Osteocyte (in vitro differentiated cells): ENCODE measurements at regions not wholly inside any gene's neighbourhood (a gene's known extent, or its start where the extent isn't known, plus 50 kb on each side); places are given as distances from the start of the nearest gene placed in this dataset.
"Not testable (repeated sequence)": the region's sequence is repeated elsewhere in the genome, so short reads cannot be mapped to it uniquely, and the experiment has no call there.

Experiments
- DNase-seq: peaks from one replicate; pipeline ENCODE4 v3.0.0; 2021; ENCODE audit warnings: mixed read lengths; ENCODE audit not compliant: unreplicated experiment; ENCODE audit errors: extremely low spot score
- H3K27ac Mint-ChIP-seq: one replicate; pipeline ENCODE4 v1.8.0; 2021; ENCODE audit warnings: mild to moderate bottlenecking, mixed read lengths; ENCODE audit not compliant: unreplicated experiment
- H3K27me3 Mint-ChIP-seq: one replicate; pipeline ENCODE4 v1.8.0; 2021; ENCODE audit warnings: mixed read lengths; ENCODE audit not compliant: unreplicated experiment
- H3K36me3 Mint-ChIP-seq: one replicate; pipeline ENCODE4 v1.8.0; 2021; ENCODE audit warnings: mixed read lengths; ENCODE audit not compliant: unreplicated experiment
- H3K4me1 Mint-ChIP-seq: one replicate; pipeline ENCODE4 v1.8.0; 2021; ENCODE audit warnings: mixed read lengths; ENCODE audit not compliant: unreplicated experiment
- H3K4me3 Mint-ChIP-seq: one replicate; pipeline ENCODE4 v1.8.0; 2021; ENCODE audit warnings: mild to moderate bottlenecking, moderate library complexity, mixed read lengths; ENCODE audit not compliant: unreplicated experiment
- H3K9me3 Mint-ChIP-seq: one replicate; pipeline ENCODE4 v1.8.0; 2021; ENCODE audit warnings: mixed read lengths; ENCODE audit not compliant: unreplicated experiment
- TF ChIP-seq, protein P1 (sequence below): fragments of 200-600 bp; sonication (generic); IDR thresholded peaks from 2 replicates; pipeline ENCODE4 v1.5.0; 2021; ENCODE audit warnings: antibody characterized with exemption, mild to moderate bottlenecking, moderate library complexity

DNA sequence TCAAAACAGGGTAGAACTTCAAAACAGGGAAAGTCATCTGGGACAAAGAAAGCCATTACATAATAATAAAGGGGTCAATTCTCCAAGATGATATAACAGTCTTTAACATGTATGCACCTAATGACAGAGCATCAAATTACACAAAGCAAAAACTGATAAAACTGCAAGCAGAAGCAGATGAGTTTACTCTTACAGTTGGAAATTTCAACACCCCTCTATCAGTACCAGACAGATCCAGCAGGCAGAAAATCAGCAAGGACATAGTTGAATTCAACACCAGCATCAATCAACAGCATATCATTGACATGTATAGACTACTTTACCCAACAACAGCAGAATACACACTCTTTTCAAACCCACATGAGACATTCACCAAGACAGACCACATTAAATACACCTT, 233.0 kb upstream of the NEBL start:
- Mint-ChIP-seq H3K4me1 (no peaks in the 10 kb centered on the region), H3K4me3 (no peak overlapping the region), H3K27me3 (peaks cover 52% of the 10 kb centered on the region), H3K27ac (no peak overlapping the region), H3K36me3 (no peaks in the 10 kb centered on the region), H3K9me3 (no peaks in the 10 kb centered on the region)
- TF ChIP-seq, protein P1, sequence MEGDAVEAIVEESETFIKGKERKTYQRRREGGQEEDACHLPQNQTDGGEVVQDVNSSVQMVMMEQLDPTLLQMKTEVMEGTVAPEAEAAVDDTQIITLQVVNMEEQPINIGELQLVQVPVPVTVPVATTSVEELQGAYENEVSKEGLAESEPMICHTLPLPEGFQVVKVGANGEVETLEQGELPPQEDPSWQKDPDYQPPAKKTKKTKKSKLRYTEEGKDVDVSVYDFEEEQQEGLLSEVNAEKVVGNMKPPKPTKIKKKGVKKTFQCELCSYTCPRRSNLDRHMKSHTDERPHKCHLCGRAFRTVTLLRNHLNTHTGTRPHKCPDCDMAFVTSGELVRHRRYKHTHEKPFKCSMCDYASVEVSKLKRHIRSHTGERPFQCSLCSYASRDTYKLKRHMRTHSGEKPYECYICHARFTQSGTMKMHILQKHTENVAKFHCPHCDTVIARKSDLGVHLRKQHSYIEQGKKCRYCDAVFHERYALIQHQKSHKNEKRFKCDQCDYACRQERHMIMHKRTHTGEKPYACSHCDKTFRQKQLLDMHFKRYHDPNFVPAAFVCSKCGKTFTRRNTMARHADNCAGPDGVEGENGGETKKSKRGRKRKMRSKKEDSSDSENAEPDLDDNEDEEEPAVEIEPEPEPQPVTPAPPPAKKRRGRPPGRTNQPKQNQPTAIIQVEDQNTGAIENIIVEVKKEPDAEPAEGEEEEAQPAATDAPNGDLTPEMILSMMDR = no peak
- DNase-seq = no peak

- H3K4me1 Mint-ChIP-seq = no peaks in the 10 kb centered on the region
- no peaks in the 10 kb centered on the region for H3K9me3 Mint-ChIP-seq
- TF ChIP-seq, protein P1 = no peak
- H3K27ac Mint-ChIP-seq = no peak overlapping the region
- H3K4me3 Mint-ChIP-seq = no peak overlapping the region
- peaks cover 36% of the 10 kb centered on the region for H3K27me3 Mint-ChIP-seq
- DNase-seq = no peak
- no peaks in the 10 kb centered on the region for H3K36me3 Mint-ChIP-seq
These were observed 228.5 kb upstream of the NEBL start for GRCh38 chr10:21125471-21126228.

- no peaks in the 10 kb centered on the region for H3K9me3 Mint-ChIP-seq
- DNase-seq = no peak
- TF ChIP-seq, protein P1 = no peak
- H3K4me1 Mint-ChIP-seq = no peaks in the 10 kb centered on the region
- no peaks in the 10 kb centered on the region for H3K36me3 Mint-ChIP-seq
- no peak overlapping the region for H3K27ac Mint-ChIP-seq
- peaks cover 34% of the 10 kb centered on the region for H3K27me3 Mint-ChIP-seq
- H3K4me3 Mint-ChIP-seq = no peak overlapping the region
These were observed 225.8 kb upstream of the NEBL start for GRCh38 chr10:21122907-21123306.

DNA sequence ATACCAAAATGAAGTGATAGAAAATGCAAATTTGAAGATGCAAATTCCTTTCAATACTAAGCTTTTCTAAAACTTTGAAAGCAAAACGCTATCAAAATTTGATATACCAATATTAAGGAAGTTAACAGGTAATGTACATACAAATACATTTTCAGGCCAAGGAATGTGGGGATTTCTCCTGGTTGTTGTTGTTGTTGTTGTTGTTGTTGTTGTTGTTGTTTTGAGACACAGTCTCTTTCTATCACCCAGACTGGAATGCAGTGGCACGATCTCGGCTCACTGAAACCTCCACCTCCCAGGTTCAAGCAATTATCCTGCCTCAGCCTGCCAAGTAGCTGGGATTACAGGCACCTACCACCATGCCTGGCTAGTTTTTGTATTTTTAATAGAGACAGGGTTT, 224.7 kb upstream of the NEBL start:
- not testable (repeated sequence) for DNase-seq, H3K9me3 Mint-ChIP-seq, H3K27ac Mint-ChIP-seq, H3K36me3 Mint-ChIP-seq, H3K4me3 Mint-ChIP-seq, H3K4me1 Mint-ChIP-seq
- peaks cover 27% of the 10 kb centered on the region for H3K27me3 Mint-ChIP-seq

DNA sequence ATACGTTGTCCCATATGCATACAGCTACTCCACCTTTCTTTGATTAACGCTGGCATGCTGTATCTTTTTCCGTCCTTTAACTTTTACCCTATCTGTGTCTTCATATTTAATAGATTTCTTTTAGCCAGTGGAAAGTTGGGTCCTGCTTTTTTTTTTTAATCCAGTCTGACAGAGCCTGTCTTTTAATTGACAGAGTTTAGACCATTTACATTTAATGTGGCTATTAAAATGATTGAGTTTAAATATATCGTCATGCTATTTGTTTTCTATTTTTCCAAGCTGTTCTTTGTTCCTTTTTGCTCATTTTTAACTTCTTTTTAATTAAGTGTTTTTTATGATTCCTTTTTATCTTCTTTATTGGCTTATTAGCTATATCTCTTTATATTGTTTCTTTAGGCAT, 217.6 kb upstream of the NEBL start:
- TF ChIP-seq, protein P1 = no peak
- Mint-ChIP-seq H3K27ac (no peak overlapping the region), H3K27me3 (peaks cover 19% of the 10 kb centered on the region), H3K4me3 (no peak overlapping the region), H3K4me1 (no peaks in the 10 kb centered on the region), H3K9me3 (no peaks in the 10 kb centered on the region), H3K36me3 (no peaks in the 10 kb centered on the region)
- DNase-seq = no peak
